ENCODE measurements at regions not wholly inside any gene's neighbourhood (a gene's known extent, or its start where the extent isn't known, plus 50 kb on each side); places are given as distances from the start of the nearest gene placed in this dataset.

GRCh38 chr2:58911877-58912276 is 670.8 kb upstream of the FANCL start:
- Histone ChIP-seq H3K9me3 (replicated peaks; ENCODE audit: control insufficient read depth, insufficient read depth, low read length) (no peaks in the 10 kb centered on the region), H3K27ac (ENCODE audit: control insufficient read depth, insufficient read depth) (no peak overlapping the region), H4K20me1 (ENCODE audit: control insufficient read depth, insufficient read depth) (no peaks in the 10 kb centered on the region), H3K36me3 (ENCODE audit: control insufficient read depth in 2 of 2, insufficient read depth in 2 of 2, low read length in 1 of 2) (no peaks in the 10 kb centered on the region), H3K4me1 (ENCODE audit: control insufficient read depth, insufficient read depth, low read length) (no peaks in the 10 kb centered on the region), H3K27me3 (replicated peaks in 1 of 2; ENCODE audit: control insufficient read depth in 2 of 2, insufficient read depth in 2 of 2, low read length in 1 of 2) (no peaks in the 10 kb centered on the region; a peak in 1 of 4 replicates), H2AFZ (ENCODE audit: control insufficient read depth, low read depth, low read length) (no peak overlapping the region), H3K4me3 (no peak overlapping the region), H3K9ac (ENCODE audit: control insufficient read depth, insufficient read depth, low read length) (no peak overlapping the region), H3K79me2 (ENCODE audit: control insufficient read depth, insufficient read depth, low read length) (no peaks in the 10 kb centered on the region), H3K4me2 (ENCODE audit: control insufficient read depth, insufficient read depth) (no peak overlapping the region)
- ChIA-PET RAD21 (ENCODE audit: unreplicated experiment) (no interaction called here), CTCF (no interaction called here), POLR2A (no interaction called here), SMC1A (ENCODE audit: uncharacterized antibody, unreplicated experiment) (no interaction called here)
- DNase-seq (ENCODE audit: low read depth, low spot score) (no peak), FAIRE-seq (no peak), ATAC-seq (no peak)
- 4% methylated on average over 1 of the region's 1 CpG for WGBS (ENCODE audit: insufficient coverage, insufficient replicate concordance, low lambda C conversion rate, missing lambda C conversion rate)
- in situ Hi-C loops (cut with MboI) (no loop called here), intact Hi-C loops (cut with micrococcal nuclease; ENCODE audit: unreplicated experiment) (no loop called here)
- BruUV-seq (replicated peaks): no TSS peak
- TF ChIP-seq NR2F1 (conservative IDR thresholded peaks at IDR 0.05) (no peak), BMI1 (IDR thresholded peaks at IDR 0.05; ENCODE audit: borderline replicate concordance) (no peak), BHLHE40 (IDR thresholded peaks at IDR 0.05; ENCODE audit: borderline replicate concordance in 1 of 2, low read depth in 2 of 2, low read length in 1 of 2) (no peak), POLR2AphosphoS2 (IDR thresholded peaks at IDR 0.05; ENCODE audit: low read depth, low read length) (no peak), SPI1 (IDR thresholded peaks at IDR 0.05; ENCODE audit: borderline replicate concordance, insufficient read depth, low read depth, low read length) (no peak), STAT3 (IDR thresholded peaks at IDR 0.05; ENCODE audit: low read depth, low read length) (no peak), NFYB (IDR thresholded peaks at IDR 0.05; ENCODE audit: insufficient read depth, low read depth, low read length) (no peak), NBN (IDR thresholded peaks at IDR 0.05) (no peak), RUNX3 (IDR thresholded peaks at IDR 0.05; ENCODE audit: low read length) (no peak), HCFC1 (IDR thresholded peaks at IDR 0.05; ENCODE audit: low read length) (no peak), EP300 (IDR thresholded peaks at IDR 0.05; ENCODE audit: borderline replicate concordance in 1 of 2, control insufficient read depth in 1 of 2, low read depth in 2 of 2, low read length in 2 of 2) (no peak)
- TF ChIP-seq, protein P1, sequence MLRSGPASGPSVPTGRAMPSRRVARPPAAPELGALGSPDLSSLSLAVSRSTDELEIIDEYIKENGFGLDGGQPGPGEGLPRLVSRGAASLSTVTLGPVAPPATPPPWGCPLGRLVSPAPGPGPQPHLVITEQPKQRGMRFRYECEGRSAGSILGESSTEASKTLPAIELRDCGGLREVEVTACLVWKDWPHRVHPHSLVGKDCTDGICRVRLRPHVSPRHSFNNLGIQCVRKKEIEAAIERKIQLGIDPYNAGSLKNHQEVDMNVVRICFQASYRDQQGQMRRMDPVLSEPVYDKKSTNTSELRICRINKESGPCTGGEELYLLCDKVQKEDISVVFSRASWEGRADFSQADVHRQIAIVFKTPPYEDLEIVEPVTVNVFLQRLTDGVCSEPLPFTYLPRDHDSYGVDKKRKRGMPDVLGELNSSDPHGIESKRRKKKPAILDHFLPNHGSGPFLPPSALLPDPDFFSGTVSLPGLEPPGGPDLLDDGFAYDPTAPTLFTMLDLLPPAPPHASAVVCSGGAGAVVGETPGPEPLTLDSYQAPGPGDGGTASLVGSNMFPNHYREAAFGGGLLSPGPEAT (IDR thresholded peaks at IDR 0.05; ENCODE audit: low read depth): no peak
- TF ChIP-seq, protein P2, sequence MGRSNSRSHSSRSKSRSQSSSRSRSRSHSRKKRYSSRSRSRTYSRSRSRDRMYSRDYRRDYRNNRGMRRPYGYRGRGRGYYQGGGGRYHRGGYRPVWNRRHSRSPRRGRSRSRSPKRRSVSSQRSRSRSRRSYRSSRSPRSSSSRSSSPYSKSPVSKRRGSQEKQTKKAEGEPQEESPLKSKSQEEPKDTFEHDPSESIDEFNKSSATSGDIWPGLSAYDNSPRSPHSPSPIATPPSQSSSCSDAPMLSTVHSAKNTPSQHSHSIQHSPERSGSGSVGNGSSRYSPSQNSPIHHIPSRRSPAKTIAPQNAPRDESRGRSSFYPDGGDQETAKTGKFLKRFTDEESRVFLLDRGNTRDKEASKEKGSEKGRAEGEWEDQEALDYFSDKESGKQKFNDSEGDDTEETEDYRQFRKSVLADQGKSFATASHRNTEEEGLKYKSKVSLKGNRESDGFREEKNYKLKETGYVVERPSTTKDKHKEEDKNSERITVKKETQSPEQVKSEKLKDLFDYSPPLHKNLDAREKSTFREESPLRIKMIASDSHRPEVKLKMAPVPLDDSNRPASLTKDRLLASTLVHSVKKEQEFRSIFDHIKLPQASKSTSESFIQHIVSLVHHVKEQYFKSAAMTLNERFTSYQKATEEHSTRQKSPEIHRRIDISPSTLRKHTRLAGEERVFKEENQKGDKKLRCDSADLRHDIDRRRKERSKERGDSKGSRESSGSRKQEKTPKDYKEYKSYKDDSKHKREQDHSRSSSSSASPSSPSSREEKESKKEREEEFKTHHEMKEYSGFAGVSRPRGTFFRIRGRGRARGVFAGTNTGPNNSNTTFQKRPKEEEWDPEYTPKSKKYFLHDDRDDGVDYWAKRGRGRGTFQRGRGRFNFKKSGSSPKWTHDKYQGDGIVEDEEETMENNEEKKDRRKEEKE (IDR thresholded peaks at IDR 0.05): no peak

Measured in GM12878 (cell line).